HG03103 (cell line): ENCODE measurements at regions not wholly inside any gene's neighbourhood (a gene's known extent, or its start where the extent isn't known, plus 50 kb on each side); places are given as distances from the start of the nearest gene placed in this dataset.
"Not testable (repeated sequence)": the region's sequence is repeated elsewhere in the genome, so short reads cannot be mapped to it uniquely, and the experiment has no call there.

Source experiments
- ATAC-seq: cut with Tn5 transposase; IDR thresholded peaks from one replicate; pipeline ENCODE4 v1.9.1; 2021; ENCODE audit warnings: low read depth; ENCODE audit not compliant: unreplicated experiment

DNA sequence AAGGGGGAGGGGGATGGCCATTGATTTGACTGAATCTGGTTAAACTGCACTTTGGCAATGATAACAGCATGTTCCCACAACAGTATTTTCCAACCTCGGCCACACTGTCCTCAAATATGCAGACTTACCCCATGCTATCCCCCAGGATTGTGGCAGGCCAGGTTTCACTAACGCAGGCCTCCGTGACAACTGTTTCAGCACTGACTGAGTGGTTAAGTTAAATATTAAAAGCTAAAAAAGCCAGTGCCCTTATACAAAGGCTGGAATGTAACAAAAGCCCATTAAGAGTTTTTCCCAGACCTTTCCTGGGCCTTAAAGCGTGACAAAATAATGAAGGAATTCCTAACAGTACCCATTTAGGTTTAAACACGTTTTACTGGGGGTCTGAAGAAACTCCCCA is 202.9 kb downstream of the USP25 start:
- no peak for ATAC-seq

DNA sequence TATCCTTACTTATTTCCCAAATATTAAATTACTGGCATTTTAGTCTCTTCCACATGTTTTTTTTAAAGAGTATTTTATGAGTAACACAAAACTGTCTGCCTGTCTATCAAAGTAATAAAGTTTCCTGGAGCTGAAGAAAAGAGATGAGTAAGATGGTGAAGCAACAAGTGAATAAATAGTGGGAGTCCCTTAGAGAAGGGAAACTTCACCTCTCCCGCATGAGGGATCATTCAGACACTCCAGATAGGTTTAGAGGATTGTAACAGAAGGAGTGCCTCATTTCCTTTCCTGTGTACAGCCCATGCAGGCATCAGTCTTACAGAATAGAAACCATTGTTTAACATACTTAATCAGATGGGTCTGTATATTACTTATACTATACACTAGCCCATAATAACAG is 205.7 kb downstream of the USP25 start:
- no peak for ATAC-seq

DNA sequence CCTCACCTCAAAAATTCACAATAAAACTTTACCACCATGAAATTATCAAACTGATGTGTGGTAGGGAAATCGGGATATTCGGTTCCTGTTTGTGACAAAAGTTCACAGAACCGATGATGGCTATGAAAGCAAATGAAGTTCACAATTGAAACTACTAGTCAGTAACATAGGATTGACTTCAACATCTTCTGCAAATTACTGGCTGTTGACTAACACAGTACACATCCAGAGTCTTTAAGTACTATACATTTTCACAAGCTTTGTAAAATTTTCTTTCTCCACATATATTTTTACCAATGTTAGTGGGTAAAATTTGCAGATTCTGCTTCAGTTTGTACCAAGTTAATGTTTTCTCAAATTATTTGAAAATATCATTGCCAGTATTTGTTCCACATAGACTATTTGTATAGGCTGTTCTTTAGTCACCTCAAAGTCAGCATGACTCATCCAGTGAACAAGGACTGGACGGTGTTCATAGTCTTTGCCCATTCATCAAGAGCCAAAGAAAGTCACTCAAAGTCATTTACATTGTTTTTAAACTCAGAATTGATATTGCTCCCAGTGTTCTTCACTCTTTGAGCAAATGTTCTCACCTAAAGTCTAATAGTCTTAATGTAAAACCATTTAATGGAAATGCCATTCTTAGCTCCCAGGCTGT is 213.4 kb downstream of the USP25 start:
- ATAC-seq, result no peak

DNA sequence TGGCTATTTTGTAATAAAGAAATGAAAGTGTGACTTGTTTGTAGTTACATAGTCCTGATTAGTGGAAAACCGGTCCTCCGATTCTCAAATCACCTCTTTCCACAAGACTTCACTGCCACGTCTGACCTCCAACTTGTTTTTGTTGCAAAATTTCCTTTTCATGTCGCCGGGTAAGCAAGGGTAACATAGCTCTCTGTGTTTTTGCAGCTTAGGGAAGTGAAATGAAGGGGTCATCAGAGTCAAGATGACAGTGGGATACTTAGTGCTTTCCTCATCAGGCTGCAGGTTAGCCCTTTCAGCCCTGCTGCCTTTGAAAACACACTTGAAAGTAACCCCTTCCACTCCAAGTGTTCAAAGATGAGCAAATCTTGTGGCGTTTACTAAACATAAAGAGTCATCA is 217.9 kb downstream of the USP25 start:
- ATAC-seq, result no peak

DNA sequence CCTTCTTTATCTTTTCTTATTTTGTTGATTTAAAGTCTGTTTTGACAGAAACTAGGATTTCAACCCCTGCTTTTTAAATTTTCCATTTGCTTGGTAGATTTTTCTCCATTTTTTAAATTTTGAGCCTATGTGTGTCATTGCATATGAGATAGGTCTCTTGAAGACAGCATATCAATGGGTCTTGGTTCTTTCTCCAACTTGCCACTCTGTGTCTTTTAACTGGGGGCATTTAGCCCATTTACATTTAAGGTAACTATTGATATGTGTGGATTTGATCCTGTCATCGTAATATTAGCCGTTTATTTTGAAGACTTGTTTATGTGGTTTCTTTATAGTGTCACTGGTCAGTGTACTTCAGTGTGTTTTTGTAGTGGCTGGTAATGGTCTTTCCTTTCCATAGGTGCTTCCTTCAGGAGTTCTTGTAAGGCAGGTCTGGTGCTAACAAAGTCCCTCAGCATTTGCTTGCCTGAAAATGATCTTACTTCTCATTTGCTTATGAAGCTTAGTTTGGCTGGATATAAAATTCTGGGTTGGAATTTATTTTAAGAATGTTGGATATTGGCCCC is 223.9 kb downstream of the USP25 start:
- no peak for ATAC-seq

DNA sequence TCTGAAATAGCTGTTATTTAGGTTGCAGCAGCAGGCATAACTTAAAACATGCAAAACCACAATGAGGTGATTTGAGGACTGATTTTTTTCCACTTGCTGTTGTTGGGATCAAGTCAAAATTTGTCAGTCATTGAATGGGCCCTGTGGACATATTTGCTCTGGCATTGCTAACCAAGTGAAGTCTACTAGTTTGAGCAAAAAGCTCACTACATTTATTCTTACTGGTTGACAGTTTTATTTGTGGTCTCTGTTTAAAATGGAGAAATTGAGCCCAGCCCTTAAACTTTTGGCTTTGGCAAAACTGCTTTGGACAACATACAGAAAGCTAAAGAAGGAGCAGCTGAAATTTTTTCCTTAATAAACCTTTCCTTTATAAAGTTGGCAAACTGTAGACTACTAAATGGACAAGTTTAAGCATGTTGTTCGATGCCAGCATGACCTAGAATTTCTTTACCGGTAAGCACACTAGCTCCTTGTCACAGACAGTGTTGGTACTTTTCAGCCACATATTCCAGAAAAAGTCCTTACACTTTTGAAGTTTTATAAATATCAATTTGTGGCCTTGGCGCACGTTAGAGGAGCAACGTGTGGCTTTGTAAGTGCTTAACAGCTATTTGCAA is 234.6 kb downstream of the USP25 start:
- ATAC-seq, result no peak

DNA sequence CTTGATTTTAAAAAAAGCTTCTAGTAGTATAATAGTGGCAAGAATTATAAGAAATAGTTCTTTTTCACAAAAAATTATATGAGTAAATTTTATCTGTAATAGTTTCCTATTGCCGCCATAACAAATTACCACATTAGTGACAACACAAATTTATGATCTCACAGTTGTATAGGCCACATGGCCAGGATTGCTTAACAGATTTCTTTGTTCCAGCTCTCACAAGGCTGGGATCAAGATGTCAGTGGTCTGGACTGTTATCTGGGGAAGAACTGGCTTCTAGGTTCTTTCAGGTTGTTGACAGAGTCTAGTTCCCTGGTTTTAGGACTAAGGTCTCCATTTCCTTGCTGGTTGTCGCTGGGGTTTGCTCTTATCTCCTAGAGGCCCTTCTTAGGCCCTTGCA is 236.4 kb downstream of the USP25 start:
- ATAC-seq, result no peak

DNA sequence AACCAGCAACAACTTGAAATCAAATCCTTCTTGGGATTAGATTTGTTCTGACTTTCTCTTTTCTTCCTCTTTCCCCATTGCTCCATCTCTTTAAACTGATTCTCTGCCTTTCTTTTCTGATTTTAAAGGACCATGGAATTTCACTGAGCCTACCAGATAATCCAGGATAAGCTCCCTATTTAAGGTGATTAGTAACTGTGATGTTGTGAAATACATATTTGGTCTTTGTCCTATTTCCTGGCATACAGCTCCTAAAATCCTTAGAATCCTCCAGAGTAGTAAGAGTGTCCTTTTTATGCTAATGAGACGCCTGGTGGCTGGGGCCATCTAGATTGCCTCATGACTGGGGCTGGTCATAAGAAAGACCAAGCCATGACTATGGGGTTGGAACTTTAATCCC is 236.9 kb downstream of the USP25 start:
- ATAC-seq, result no peak

DNA sequence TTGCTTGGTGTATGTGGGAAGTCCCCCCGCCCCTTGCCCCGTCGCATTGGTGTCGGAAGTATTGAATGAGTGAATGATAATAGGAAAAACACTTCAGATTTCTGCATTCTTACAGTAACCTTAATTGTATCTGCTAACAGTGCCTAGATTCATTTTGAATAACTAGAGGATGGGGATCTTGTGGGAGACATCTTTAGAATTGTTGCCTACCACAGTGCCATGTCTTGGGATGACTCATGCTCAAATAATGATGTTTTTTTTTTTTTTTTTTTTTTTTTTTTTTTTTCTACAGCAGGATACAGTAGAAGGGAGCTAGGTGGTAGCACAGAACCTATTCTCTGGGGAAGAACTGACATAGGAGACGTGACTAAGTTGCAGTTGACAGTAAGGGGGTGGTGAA is 237.9 kb downstream of the USP25 start:
- ATAC-seq, result no peak

DNA sequence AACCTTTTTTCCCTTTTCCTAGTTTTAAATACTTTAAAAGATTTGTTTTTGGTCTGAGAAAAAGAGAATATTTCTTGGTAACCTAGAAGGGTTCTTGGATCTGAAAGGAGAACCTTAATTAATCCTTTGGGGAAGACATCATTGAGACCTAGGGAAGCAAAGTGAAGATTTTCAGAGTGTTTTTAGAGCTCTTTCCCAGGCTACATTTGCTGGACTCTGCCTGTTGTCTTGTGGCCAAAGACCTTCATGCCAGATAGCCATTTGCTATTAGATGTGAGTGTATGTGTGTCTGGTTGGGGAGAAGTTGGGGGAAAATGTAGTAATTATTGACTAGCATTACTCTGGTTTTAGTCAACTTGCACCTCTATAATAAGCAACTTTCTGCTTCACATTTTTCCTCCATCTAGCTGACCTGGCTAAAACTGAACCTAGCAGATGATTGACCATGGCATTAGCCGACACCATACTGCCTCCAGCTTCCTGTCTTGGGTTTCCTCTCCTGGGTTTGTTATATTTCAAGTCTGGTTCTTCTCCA is 239.1 kb downstream of the USP25 start:
- no peak for ATAC-seq

DNA sequence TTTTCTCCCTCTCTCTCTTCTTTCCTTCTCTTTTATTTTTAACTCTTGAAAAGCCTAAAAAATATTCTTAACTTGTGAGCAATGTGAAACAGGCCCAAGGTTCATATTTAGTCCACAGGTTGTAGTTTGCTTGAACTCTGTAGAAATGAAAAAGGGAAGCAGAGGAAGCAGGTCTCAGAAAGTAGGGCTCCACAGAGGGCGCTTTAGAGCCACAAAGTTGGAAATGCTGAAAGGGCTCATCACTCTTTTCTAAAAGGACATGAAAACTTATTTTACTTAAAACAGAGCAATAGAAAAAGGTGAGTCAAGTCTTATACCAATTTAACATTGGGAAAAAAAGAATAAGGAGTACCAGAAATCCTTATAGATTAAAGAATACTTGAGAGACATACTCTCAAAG is 247.0 kb downstream of the USP25 start:
- ATAC-seq, result no peak

DNA sequence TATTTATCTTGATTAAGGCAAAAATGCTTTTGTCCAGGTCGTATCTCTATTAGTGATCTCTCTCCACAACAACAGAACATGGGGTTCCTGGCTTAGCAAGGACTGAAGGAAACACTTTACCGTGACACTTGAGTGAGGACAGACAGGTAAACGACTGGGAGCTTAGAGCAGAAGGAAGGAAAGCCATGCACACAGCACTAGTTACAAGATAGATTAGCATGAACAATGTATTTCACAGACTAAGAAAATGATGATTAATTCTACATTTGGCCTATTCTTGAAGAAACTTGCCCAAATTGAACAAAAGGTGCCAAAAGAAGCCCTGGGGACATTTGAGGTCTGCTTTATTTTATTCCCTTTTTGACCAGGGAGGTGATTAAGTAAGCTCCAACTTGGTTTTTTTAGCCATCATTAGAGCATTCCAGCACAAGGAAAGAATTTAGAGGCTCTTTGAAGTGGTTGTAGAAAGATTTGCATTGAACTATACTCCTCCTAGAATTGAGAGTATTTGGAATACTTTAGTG is 248.5 kb downstream of the USP25 start:
- ATAC-seq, result no peak

DNA sequence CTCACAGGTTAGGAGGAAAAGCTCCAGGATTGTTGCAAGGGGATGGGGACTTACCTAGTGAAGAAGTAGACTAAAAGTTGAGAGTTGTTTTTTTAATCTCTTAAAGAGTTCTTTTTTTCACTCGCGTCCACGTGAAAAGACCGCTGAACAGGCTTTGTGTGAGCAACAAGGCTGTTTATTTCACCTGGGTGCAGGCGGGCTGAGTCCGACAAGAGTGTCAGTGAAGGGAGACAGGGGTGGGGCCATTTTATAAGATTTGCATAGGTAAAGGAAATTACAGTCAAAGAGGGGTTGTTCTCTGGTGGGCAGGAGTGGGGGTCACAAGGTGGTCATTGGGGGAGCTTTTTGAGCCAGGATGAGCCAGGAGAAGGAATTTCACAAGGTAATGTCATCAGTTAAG is 249.7 kb downstream of the USP25 start:
- ATAC-seq, result not testable (repeated sequence)

DNA sequence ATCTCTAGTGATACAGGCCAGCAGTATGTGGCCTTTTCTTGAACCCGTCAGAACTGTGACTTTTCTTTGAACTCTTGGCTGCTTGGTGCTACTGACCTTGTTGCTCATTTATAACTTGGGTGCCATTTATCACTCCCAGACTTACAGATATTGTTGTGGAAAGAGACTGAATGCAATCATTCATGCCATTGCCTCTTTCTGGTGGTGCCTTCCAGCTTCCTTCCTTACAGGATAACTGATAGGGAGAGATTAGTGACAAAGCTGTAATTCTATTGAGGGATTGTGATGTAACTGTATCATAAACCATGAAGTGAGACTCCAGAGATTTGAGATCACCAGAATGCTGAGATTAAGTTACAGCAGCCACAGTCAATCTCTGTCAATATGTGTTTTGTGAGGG is 256.5 kb downstream of the USP25 start:
- no peak for ATAC-seq

DNA sequence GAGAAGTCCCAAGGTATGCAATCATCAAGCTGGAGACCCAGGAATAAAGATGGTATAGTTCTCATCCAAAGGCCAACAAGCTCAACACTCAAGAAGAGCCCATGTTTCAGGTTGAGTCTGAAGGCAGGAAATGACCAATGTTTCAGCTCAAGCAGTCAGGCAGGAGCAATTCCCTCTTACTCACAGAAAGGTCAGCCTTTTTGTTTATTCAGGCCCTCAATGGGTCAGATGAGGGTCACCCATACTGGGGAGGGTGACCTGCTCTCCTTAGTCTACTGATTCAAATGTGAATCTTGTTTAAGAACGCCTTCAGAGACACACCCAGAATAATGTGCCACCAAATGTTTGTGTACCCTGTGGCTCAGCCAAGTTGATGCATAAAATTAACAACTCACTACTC is 262.4 kb downstream of the USP25 start:
- no peak for ATAC-seq

DNA sequence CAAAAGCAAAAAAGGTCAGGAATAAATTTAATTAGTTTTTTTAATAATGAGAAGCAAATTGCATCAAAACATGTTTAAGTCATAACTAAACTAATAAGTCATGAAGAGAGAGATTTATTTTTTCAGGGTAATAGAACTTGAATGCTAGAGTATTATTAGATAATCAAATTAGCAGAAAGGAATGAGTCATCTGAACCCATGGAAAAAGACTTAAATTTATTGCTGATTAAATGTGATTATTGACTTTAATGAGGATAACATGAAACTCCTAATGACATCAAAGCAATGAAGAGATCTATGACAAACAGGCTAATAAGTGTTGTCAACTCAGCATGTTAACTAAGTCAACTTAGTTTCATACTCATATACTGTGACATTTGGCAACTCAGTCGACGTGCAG is 264.2 kb downstream of the USP25 start:
- no peak for ATAC-seq

DNA sequence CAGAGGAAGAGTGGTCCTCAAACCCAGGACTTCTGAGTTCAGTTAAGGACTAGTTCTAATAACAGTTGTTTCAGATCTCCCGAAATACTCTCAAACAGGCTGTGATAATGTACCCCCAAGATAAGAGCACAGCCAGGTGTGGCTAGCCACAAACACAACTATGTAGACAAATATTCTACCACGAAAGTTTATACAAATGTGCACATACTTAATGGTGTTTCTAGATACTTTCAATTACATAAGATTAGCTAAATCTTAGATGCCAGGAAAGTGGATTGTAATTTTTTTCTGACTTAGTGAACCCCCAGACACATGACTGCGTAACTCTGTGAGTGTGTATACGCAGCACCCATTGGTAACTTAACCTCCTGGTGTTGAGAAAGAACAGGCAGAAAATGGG is 270.0 kb downstream of the USP25 start:
- ATAC-seq, result no peak

DNA sequence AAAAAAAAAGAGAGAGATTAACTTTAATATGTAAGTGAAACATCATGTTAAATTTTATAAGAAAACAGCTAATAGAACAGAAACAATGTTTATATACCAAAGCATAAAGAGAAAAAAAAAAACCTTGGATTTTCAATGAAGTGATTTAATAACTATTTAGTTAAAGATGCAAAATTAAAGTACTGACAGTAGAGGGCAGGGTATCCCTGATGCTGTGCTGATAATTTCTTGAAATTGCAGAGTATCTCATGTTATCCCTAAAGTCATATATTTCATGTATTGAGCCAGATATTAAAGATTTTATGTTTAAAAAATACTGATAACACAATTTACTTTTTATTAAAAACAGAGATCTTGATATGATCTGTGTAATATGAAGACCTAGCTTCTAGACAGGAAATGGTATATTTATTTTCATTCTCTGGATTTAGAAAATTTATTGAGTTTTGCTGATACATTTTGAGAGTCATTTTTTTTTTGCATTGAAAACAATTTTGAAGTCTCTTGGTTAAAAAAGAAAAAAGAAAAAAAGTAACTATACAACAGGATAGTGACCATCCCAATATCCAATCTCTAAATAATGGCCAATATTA is 273.2 kb downstream of the USP25 start:
- ATAC-seq, result no peak

DNA sequence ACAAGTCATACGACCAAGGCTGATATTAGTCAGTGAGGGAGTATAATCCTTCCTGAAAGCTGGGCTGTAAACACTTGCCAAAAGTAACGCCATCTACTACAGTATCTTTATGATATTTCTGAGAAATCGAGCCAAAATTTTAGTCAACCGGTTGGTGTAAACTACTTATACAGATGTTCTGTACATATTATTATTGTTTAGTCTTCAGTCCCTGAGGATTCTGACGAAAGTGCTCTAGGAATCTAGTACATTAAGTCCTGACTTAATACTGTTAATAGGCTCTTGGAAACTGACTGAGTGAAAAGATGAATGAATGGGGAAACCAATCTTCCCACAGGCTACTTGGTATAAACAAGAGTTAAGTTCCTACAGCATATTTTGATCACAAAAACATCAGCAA is 274.3 kb downstream of the USP25 start:
- ATAC-seq, result no peak

DNA sequence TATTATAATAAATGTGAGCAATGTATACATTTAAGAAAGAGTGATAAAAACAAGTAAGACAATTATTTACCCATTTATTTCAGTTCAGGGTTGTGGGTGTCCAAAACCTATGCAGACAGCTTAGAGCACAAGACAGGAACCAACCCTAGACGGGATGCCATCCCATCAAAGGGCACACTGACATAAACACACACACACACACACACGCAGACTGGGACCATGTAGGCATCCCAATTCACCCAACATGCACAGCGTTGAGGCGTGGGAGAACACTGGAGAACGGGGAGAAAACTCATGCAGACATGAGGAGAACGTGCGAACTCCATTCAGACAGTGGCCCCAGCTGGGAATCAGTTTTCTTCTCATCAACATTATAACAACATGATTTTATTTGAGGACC is 274.7 kb downstream of the USP25 start:
- no peak for ATAC-seq

DNA sequence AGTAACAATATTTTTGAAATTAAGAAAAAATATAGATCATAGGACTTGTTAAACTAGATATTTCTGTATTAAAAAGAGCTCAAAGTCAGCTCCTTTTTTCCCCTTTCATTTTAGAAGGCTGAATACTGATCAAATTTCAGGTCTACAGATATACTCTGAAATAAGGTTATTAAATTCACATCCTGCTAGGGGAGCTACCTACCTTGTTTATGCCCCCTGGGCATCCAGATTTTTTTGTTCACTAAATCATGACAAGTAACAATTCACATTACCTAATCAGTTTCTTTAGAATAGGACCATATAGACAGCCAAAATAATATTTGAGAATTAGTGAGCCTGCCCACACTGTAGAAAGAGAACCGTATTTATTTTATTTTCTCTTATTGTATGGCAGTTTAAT is 276.2 kb downstream of the USP25 start:
- ATAC-seq, result no peak

DNA sequence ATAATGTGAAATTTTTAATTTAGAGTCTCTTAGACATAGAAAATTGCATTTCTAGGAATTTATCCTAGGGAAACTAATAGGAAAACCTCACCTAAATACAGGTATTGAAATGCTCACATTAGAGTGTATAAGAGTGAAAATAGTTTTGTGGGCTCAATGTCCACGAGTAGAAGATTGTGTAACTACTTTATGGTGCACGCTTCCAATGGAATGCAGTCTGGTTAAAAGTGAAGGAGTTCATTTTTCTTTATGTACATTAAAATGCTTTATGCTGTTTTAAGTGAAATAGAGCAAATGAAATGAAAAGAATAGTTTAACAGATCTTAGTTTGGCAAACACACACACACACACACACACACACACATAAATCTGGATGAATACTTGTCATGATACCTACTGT is 278.2 kb downstream of the USP25 start:
- ATAC-seq, result no peak
